ENCODE measurements at regions not wholly inside any gene's neighbourhood (a gene's known extent, or its start where the extent isn't known, plus 50 kb on each side); places are given as distances from the start of the nearest gene placed in this dataset.

DNA sequence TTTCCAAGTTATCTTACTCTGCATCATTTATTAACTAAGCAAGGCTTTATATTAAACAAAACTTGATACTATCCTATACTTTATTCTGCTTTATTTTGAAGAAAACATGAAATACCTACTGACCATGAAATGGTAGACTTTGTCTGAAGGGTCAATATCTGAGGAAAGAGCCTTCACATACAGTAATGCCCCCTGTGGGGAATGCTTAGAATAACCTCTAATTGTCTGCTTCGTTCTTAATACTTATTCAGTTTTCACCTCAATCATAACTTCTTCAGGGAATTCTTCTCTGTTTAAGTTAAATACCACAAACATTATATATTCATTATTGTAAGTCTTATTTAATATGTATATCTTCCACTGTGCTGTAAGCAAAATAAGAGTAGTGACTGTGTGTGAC is 498.9 kb upstream of the MANEA start:
- H3K4me2 ChIP-seq = no peak overlapping the region
- no peaks in the 10 kb centered on the region for H3K27me3 Mint-ChIP-seq (ENCODE audit: insufficient read depth, low read depth, poor library complexity)
- ATAC-seq (no peak), DNase-seq (ENCODE audit: low spot score) (peak; percentile 16)
- H3K79me2 ChIP-seq (replicated peaks; ENCODE audit: insufficient read depth) = no peaks in the 10 kb centered on the region
- H3K27me3 ChIP-seq (ENCODE audit: insufficient read depth) = no peaks in the 10 kb centered on the region
- H4K20me1 ChIP-seq (replicated peaks; ENCODE audit: insufficient read depth) = no peaks in the 10 kb centered on the region
- no peak for TF ChIP-seq NANOG (IDR thresholded peaks at IDR 0.05; ENCODE audit: borderline replicate concordance)
- TF ChIP-seq, protein P1, sequence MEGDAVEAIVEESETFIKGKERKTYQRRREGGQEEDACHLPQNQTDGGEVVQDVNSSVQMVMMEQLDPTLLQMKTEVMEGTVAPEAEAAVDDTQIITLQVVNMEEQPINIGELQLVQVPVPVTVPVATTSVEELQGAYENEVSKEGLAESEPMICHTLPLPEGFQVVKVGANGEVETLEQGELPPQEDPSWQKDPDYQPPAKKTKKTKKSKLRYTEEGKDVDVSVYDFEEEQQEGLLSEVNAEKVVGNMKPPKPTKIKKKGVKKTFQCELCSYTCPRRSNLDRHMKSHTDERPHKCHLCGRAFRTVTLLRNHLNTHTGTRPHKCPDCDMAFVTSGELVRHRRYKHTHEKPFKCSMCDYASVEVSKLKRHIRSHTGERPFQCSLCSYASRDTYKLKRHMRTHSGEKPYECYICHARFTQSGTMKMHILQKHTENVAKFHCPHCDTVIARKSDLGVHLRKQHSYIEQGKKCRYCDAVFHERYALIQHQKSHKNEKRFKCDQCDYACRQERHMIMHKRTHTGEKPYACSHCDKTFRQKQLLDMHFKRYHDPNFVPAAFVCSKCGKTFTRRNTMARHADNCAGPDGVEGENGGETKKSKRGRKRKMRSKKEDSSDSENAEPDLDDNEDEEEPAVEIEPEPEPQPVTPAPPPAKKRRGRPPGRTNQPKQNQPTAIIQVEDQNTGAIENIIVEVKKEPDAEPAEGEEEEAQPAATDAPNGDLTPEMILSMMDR (conservative IDR thresholded peaks at IDR 0.05; ENCODE audit: low read depth in 2 of 2) = peak in 1 of 2 experiments; percentile 47; a peak in 3 of 4 replicates
- H3F3A ChIP-seq (replicated peaks; ENCODE audit: low read depth) = no peaks in the 10 kb centered on the region
- H3K9me2 ChIP-seq (ENCODE audit: insufficient read depth) = no peaks in the 10 kb centered on the region
- no peaks in the 10 kb centered on the region for H3K36me3 ChIP-seq (ENCODE audit: insufficient read depth)
- no peak overlapping the region for H2AFZ ChIP-seq
- no peak overlapping the region for H3K4me3 Mint-ChIP-seq
- no peak overlapping the region for H3K27ac ChIP-seq (ENCODE audit: low read depth)
- H3K27ac Mint-ChIP-seq = no peak overlapping the region
- H3K4me1 ChIP-seq (ENCODE audit: insufficient read depth) = no peaks in the 10 kb centered on the region
- H3K4me1 Mint-ChIP-seq = no peaks in the 10 kb centered on the region
- H3K9me3 Mint-ChIP-seq = no peaks in the 10 kb centered on the region
- no peaks in the 10 kb centered on the region for H3K36me3 Mint-ChIP-seq (ENCODE audit: low read depth)
- no peak overlapping the region for H3K4me3 ChIP-seq

DNA sequence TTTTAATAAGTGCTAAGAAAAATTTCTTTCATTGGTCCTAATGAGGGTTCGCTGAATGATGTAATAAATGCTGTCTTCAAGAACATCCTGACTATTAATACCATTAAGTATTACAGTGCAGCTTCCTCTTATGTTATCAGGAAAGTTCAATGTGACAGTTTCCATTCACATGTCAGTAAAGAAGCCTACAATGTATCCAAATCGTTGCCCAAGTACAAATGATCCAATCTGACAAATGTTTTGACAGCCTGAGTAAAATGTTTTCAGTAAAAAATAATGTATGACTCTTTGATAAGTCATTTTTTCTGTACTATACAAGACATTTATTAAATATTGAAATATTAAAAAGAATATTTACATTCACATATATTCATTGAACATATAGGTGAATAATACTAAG is 496.1 kb upstream of the MANEA start:
- H3K27me3 ChIP-seq (ENCODE audit: insufficient read depth) = no peaks in the 10 kb centered on the region
- H3K4me1 Mint-ChIP-seq = no peaks in the 10 kb centered on the region
- no peak for ATAC-seq
- no peaks in the 10 kb centered on the region for H3F3A ChIP-seq (replicated peaks; ENCODE audit: low read depth)
- H3K27ac ChIP-seq (ENCODE audit: low read depth) = no peak overlapping the region
- no peaks in the 10 kb centered on the region for H3K36me3 ChIP-seq (ENCODE audit: insufficient read depth)
- no peak overlapping the region for H3K4me2 ChIP-seq
- H3K9me2 ChIP-seq (ENCODE audit: insufficient read depth) = no peaks in the 10 kb centered on the region
- H3K4me3 ChIP-seq = no peak overlapping the region
- H3K9me3 Mint-ChIP-seq = no peaks in the 10 kb centered on the region
- H4K20me1 ChIP-seq (replicated peaks; ENCODE audit: insufficient read depth) = no peaks in the 10 kb centered on the region
- H3K27ac Mint-ChIP-seq = no peak overlapping the region
- no peaks in the 10 kb centered on the region for H3K4me1 ChIP-seq (ENCODE audit: insufficient read depth)
- no peaks in the 10 kb centered on the region for H3K79me2 ChIP-seq (replicated peaks; ENCODE audit: insufficient read depth)
- TF ChIP-seq, protein P2, sequence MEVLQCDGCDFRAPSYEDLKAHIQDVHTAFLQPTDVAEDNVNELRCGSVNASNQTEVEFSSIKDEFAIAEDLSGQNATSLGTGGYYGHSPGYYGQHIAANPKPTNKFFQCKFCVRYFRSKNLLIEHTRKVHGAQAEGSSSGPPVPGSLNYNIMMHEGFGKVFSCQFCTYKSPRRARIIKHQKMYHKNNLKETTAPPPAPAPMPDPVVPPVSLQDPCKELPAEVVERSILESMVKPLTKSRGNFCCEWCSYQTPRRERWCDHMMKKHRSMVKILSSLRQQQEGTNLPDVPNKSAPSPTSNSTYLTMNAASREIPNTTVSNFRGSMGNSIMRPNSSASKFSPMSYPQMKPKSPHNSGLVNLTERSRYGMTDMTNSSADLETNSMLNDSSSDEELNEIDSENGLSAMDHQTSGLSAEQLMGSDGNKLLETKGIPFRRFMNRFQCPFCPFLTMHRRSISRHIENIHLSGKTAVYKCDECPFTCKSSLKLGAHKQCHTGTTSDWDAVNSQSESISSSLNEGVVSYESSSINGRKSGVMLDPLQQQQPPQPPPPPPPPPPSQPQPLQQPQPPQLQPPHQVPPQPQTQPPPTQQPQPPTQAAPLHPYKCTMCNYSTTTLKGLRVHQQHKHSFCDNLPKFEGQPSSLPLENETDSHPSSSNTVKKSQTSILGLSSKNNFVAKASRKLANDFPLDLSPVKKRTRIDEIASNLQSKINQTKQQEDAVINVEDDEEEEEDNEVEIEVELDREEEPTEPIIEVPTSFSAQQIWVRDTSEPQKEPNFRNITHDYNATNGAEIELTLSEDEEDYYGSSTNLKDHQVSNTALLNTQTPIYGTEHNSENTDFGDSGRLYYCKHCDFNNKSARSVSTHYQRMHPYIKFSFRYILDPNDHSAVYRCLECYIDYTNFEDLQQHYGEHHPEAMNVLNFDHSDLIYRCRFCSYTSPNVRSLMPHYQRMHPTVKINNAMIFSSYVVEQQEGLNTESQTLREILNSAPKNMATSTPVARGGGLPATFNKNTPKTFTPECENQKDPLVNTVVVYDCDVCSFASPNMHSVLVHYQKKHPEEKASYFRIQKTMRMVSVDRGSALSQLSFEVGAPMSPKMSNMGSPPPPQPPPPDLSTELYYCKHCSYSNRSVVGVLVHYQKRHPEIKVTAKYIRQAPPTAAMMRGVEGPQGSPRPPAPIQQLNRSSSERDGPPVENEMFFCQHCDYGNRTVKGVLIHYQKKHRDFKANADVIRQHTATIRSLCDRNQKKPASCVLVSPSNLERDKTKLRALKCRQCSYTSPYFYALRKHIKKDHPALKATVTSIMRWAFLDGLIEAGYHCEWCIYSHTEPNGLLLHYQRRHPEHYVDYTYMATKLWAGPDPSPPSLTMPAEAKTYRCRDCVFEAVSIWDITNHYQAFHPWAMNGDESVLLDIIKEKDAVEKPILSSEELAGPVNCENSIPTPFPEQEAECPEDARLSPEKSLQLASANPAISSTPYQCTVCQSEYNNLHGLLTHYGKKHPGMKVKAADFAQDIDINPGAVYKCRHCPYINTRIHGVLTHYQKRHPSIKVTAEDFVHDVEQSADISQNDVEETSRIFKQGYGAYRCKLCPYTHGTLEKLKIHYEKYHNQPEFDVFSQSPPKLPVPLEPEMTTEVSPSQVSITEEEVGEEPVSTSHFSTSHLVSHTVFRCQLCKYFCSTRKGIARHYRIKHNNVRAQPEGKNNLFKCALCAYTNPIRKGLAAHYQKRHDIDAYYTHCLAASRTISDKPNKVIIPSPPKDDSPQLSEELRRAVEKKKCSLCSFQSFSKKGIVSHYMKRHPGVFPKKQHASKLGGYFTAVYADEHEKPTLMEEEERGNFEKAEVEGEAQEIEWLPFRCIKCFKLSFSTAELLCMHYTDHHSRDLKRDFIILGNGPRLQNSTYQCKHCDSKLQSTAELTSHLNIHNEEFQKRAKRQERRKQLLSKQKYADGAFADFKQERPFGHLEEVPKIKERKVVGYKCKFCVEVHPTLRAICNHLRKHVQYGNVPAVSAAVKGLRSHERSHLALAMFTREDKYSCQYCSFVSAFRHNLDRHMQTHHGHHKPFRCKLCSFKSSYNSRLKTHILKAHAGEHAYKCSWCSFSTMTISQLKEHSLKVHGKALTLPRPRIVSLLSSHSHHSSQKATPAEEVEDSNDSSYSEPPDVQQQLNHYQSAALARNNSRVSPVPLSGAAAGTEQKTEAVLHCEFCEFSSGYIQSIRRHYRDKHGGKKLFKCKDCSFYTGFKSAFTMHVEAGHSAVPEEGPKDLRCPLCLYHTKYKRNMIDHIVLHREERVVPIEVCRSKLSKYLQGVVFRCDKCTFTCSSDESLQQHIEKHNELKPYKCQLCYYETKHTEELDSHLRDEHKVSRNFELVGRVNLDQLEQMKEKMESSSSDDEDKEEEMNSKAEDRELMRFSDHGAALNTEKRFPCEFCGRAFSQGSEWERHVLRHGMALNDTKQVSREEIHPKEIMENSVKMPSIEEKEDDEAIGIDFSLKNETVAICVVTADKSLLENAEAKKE (CRISPR knock-in tag; IDR thresholded peaks at IDR 0.05) = no peak
- TF ChIP-seq, protein P1 (conservative IDR thresholded peaks at IDR 0.05; ENCODE audit: low read depth in 2 of 2) = no peak
- no peak for TF ChIP-seq EZH2phosphoT487 (IDR thresholded peaks at IDR 0.05; ENCODE audit: unreplicated experiment)
- TF ChIP-seq, protein P3, sequence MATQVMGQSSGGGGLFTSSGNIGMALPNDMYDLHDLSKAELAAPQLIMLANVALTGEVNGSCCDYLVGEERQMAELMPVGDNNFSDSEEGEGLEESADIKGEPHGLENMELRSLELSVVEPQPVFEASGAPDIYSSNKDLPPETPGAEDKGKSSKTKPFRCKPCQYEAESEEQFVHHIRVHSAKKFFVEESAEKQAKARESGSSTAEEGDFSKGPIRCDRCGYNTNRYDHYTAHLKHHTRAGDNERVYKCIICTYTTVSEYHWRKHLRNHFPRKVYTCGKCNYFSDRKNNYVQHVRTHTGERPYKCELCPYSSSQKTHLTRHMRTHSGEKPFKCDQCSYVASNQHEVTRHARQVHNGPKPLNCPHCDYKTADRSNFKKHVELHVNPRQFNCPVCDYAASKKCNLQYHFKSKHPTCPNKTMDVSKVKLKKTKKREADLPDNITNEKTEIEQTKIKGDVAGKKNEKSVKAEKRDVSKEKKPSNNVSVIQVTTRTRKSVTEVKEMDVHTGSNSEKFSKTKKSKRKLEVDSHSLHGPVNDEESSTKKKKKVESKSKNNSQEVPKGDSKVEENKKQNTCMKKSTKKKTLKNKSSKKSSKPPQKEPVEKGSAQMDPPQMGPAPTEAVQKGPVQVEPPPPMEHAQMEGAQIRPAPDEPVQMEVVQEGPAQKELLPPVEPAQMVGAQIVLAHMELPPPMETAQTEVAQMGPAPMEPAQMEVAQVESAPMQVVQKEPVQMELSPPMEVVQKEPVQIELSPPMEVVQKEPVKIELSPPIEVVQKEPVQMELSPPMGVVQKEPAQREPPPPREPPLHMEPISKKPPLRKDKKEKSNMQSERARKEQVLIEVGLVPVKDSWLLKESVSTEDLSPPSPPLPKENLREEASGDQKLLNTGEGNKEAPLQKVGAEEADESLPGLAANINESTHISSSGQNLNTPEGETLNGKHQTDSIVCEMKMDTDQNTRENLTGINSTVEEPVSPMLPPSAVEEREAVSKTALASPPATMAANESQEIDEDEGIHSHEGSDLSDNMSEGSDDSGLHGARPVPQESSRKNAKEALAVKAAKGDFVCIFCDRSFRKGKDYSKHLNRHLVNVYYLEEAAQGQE (IDR thresholded peaks at IDR 0.05; ENCODE audit: unreplicated experiment) = no peak
- H3K27me3 Mint-ChIP-seq (ENCODE audit: insufficient read depth, low read depth, poor library complexity) = no peaks in the 10 kb centered on the region
- no peak overlapping the region for H2AFZ ChIP-seq
- no peak for DNase-seq (ENCODE audit: low spot score)
- H3K4me3 Mint-ChIP-seq = no peak overlapping the region
- H3K36me3 Mint-ChIP-seq (ENCODE audit: low read depth) = no peaks in the 10 kb centered on the region

All from GM23338 (cell line).